ENCODE measurements at regions not wholly inside any gene's neighbourhood (a gene's known extent, or its start where the extent isn't known, plus 50 kb on each side); places are given as distances from the start of the nearest gene placed in this dataset.

- DNase-seq: no peak
Observed at GRCh38 chr13:21319869-21320641, 139.0 kb downstream of the ZDHHC20 start.

DNA sequence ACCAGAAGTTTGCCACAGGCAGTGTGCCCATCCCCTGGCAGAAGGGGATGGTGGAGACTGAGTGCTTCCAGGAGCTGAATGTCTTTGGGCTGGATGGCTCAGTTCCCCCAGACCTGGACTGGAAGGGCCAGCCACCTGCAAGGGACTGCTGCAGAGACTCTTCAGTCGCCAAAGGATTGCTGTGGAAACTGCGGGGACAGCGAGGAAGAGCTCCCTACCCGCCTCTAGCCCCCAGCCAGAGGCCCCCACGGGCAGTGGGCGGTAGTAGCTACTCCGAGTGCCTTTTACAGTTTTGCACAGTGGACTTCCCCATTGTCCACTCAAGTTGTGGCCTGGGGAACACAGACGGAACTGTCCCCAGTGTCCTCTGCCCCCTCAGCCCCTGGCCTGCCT is 138.5 kb downstream of the ZDHHC20 start:
- DNase-seq: no peak

DNA sequence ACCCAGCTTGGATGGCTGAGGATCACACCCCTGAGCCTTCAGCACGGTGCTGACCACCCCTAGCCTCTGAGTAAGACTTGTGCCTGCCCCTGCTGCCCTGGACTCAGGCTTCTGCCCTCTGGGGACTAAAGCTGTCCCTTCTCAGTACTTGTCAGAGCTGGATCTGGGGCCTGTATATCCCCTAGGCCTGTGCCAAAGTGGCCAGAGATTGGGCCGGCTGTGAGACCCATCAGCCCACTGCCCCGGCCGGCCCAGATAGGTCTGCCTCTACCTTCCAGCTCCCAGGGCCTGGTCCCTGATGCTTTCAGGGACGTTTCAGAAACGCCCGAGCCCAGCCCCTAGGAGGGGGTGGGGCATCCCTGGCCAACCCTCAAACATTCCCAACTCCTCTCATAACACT is 137.8 kb downstream of the ZDHHC20 start:
- no peak for DNase-seq

DNA sequence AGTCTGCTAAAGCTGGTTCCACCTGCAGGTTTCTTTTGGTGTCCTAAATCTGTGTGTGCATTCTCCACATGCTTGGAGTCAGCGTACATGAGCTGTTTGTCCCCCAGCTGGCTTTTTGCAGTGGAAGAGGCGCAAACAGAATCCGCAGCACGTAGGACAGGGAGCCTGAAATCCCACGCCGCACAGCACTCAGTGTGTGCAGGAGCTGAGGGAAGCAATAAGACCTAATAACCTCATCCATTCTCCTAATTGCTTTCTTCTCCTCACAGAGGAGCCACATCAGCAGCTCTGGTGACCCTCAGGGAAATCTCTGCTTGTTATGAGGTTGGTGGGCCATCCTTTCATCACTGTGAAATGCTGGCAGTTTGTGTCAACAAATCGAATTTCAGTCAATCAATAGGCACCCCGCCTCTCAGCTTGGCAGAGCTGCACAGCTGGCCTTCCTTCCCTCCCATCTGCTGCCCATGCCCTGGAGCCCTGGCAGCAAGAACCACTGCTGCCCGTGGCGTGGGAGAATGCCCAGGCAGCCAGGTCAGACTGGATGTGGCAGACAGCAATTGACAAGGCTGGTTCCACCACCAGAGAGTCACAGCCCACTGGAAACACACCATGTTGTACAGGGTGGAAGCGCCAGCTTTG is 136.7 kb downstream of the ZDHHC20 start:
- no peak for DNase-seq

All from activated CD4-positive, alpha-beta T cell treated with anti-CD3 and anti-CD28 coated beads, Interleukin-2, amount 50 U/mL, for 1 hour (primary cell).